Loucy (cell line): ENCODE measurements at regions not wholly inside any gene's neighbourhood (a gene's known extent, or its start where the extent isn't known, plus 50 kb on each side); places are given as distances from the start of the nearest gene placed in this dataset.

Experiments
- H2AFZ ChIP-seq: fragments of 200-600 bp; sonication (generic); 2 replicates; pipeline ENCODE4 v1.6.0; 2016; ENCODE audit warnings: antibody characterized with exemption, mild to moderate bottlenecking, low read length, moderate library complexity
- H3F3A ChIP-seq: fragments of 200-600 bp; 2 replicates; pipeline ENCODE4 v1.6.0; 2016; ENCODE audit warnings: antibody characterized with exemption, low read depth, mild to moderate bottlenecking
- H3K27me3 ChIP-seq: fragments of 200-600 bp; sonication (generic); 2 replicates; pipeline ENCODE4 v1.6.1; 2014; ENCODE audit warnings: low read length, mild to moderate bottlenecking; ENCODE audit not compliant: insufficient read depth, poor library complexity, severe bottlenecking
- H3K36me3 ChIP-seq: fragments of 200-600 bp; sonication (generic); 2 replicates; pipeline ENCODE4 v1.6.1; 2016; ENCODE audit warnings: low read length; ENCODE audit not compliant: insufficient read depth
- H3K4me1 ChIP-seq: fragments of 200-600 bp; sonication (generic); 2 replicates; pipeline ENCODE4 v1.5.1; 2014; ENCODE audit warnings: low read length, mild to moderate bottlenecking; ENCODE audit not compliant: insufficient read depth, poor library complexity, severe bottlenecking
- H3K4me2 ChIP-seq: fragments of 200-600 bp; sonication (generic); 2 replicates; pipeline ENCODE4 v1.6.0; 2014; ENCODE audit warnings: antibody characterized with exemption, low read length, low read depth, mild to moderate bottlenecking; ENCODE audit not compliant: poor library complexity, severe bottlenecking
- H3K4me3 ChIP-seq: fragments of 200-600 bp; sonication (generic); 2 replicates; pipeline ENCODE4 v1.5.1; 2014; ENCODE audit warnings: low read length, mild to moderate bottlenecking, mixed read lengths; ENCODE audit not compliant: poor library complexity, severe bottlenecking
- H3K79me2 ChIP-seq: fragments of 200-600 bp; sonication (generic); 2 replicates; pipeline ENCODE4 v1.6.1; 2014; ENCODE audit warnings: low read length; ENCODE audit not compliant: insufficient read depth
- H3K9ac ChIP-seq: fragments of 200-600 bp; sonication (generic); 2 replicates; pipeline ENCODE4 v1.6.0; 2014; ENCODE audit warnings: mild to moderate bottlenecking, low read depth, low read length, moderate library complexity; ENCODE audit not compliant: poor library complexity, severe bottlenecking
- H3K9me2 ChIP-seq: fragments of 200-600 bp; sonication (generic); replicated peaks from 2 replicates; pipeline ENCODE4 v1.6.1; 2016; ENCODE audit warnings: low read depth, low read length, mixed read lengths
- H3K9me3 ChIP-seq: fragments of 200-600 bp; sonication (generic); 2 replicates; pipeline ENCODE4 v1.6.1; 2014; ENCODE audit warnings: mild to moderate bottlenecking, antibody characterized with exemption, low read length, low read depth; ENCODE audit not compliant: insufficient read depth
- H4K20me1 ChIP-seq: fragments of 200-600 bp; sonication (generic); 2 replicates; pipeline ENCODE4 v1.6.0; 2014; ENCODE audit warnings: antibody characterized with exemption, low read length, mild to moderate bottlenecking; ENCODE audit not compliant: insufficient read depth, poor library complexity, severe bottlenecking
- EZH2phosphoT487 ChIP-seq: fragments of 200-600 bp; IDR thresholded peaks from 2 replicates; pipeline ENCODE4 v1.6.1; 2018; ENCODE audit warnings: antibody characterized with exemption, mild to moderate bottlenecking, moderate library complexity, borderline replicate concordance
- TF ChIP-seq, protein P1 (sequence below): fragments of 200-600 bp; sonication (generic); conservative IDR thresholded peaks from 2 replicates; pipeline ENCODE4 v1.5.1; 2014; ENCODE audit warnings: mild to moderate bottlenecking, antibody characterized with exemption, low read length

- no peaks in the 10 kb centered on the region for H3F3A ChIP-seq
- H3K4me3 ChIP-seq = no peak overlapping the region
- no peaks in the 10 kb centered on the region for H4K20me1 ChIP-seq
- H3K36me3 ChIP-seq = no peaks in the 10 kb centered on the region
- no peak overlapping the region for H3K9ac ChIP-seq
- no peak overlapping the region for H3K4me2 ChIP-seq
- H2AFZ ChIP-seq = no peak overlapping the region
- H3K9me2 ChIP-seq = no peaks in the 10 kb centered on the region
- TF ChIP-seq, protein P1, sequence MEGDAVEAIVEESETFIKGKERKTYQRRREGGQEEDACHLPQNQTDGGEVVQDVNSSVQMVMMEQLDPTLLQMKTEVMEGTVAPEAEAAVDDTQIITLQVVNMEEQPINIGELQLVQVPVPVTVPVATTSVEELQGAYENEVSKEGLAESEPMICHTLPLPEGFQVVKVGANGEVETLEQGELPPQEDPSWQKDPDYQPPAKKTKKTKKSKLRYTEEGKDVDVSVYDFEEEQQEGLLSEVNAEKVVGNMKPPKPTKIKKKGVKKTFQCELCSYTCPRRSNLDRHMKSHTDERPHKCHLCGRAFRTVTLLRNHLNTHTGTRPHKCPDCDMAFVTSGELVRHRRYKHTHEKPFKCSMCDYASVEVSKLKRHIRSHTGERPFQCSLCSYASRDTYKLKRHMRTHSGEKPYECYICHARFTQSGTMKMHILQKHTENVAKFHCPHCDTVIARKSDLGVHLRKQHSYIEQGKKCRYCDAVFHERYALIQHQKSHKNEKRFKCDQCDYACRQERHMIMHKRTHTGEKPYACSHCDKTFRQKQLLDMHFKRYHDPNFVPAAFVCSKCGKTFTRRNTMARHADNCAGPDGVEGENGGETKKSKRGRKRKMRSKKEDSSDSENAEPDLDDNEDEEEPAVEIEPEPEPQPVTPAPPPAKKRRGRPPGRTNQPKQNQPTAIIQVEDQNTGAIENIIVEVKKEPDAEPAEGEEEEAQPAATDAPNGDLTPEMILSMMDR = no peak
- no peak for TF ChIP-seq EZH2phosphoT487
- no peaks in the 10 kb centered on the region for H3K79me2 ChIP-seq
- H3K9me3 ChIP-seq = no peaks in the 10 kb centered on the region
- H3K27me3 ChIP-seq = no peaks in the 10 kb centered on the region
- H3K4me1 ChIP-seq = no peaks in the 10 kb centered on the region
Measured at GRCh38 chr7:88442413-88442812, 135.7 kb upstream of the STEAP4 start.

GRCh38 chr7:88437132-88437531 is 130.4 kb upstream of the STEAP4 start:
- Histone ChIP-seq H3F3A (no peaks in the 10 kb centered on the region), H2AFZ (no peak overlapping the region), H3K79me2 (no peaks in the 10 kb centered on the region), H4K20me1 (no peaks in the 10 kb centered on the region), H3K4me1 (no peaks in the 10 kb centered on the region), H3K36me3 (no peaks in the 10 kb centered on the region), H3K4me2 (no peak overlapping the region), H3K9ac (no peak overlapping the region), H3K9me2 (no peaks in the 10 kb centered on the region), H3K9me3 (no peaks in the 10 kb centered on the region), H3K4me3 (no peak overlapping the region), H3K27me3 (no peaks in the 10 kb centered on the region)
- TF ChIP-seq, protein P1 = no peak

DNA sequence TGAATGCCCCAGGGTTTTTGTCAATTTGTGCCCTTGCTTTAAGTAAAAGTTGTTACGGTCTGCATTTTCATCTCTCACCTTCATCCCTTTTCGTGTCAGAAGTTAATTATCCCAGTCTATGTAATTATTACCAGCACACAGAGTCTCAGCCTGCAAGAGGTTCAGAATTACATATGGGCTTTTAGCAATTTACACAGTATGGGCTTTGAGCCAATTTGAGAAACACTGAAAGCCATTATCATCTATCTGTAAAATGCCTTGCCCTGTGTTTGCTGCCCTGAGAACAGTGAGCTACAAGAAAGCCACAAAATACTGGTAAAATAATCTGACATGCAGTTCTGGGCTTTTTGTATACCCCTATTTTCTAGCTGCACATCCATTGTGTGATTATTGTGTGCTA is 125.6 kb upstream of the STEAP4 start:
- Histone ChIP-seq H2AFZ (no peak overlapping the region), H3K9me2 (no peaks in the 10 kb centered on the region)

More for the DNA sequence above, 125.6 kb upstream of the STEAP4 start:
- Histone ChIP-seq H3F3A (no peaks in the 10 kb centered on the region), H3K9me3 (no peaks in the 10 kb centered on the region), H3K9ac (no peak overlapping the region), H3K79me2 (no peaks in the 10 kb centered on the region), H3K27me3 (no peaks in the 10 kb centered on the region), H3K4me3 (no peak overlapping the region), H3K4me2 (no peak overlapping the region), H3K36me3 (no peaks in the 10 kb centered on the region), H4K20me1 (no peaks in the 10 kb centered on the region), H3K4me1 (no peaks in the 10 kb centered on the region)
- no peak for TF ChIP-seq EZH2phosphoT487
- TF ChIP-seq, protein P1 = no peak
